ENCODE measurements at regions not wholly inside any gene's neighbourhood (a gene's known extent, or its start where the extent isn't known, plus 50 kb on each side); places are given as distances from the start of the nearest gene placed in this dataset.

DNA sequence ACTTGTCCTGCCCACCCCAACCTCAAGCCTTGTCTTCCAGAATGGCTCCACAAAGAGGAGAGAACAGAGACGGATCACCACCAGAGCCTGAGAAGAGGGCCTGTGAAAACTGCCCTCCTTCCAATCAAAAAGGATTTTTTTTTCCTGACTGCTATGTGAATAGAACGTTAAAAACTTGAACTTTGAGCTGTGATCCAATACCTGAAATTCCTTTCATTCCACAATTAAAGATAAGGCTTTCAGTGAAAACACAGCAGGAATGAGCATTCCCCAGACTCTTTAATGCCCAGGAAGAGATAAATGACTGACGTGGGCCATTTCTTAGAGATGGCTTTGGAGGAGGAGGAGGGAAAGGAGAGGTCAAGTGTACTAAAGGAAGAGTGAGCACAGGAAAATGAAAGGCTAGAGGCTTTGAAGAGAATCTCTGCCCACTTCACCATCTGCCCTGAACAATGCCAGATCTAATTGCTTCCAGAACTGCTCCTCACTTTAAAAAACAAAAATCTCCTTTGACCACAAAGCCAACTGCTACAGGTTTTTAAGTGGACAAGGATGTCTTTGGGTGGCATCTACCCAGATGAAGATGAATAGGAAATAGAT is 177.9 kb upstream of the MAP3K1 start (continued):
- TF ChIP-seq HMGXB3 (CRISPR knock-in tag; IDR thresholded peaks at IDR 0.05; ENCODE audit: borderline replicate concordance) (peak; percentile 38; the same call in 1 of the 2 replicates), ZNF337 (CRISPR knock-in tag; IDR thresholded peaks at IDR 0.05; ENCODE audit: borderline replicate concordance, low read depth) (peak; percentile 23; the same call in 1 of the 2 replicates), ZNF430 (CRISPR knock-in tag; IDR thresholded peaks at IDR 0.05) (no peak), TEF (CRISPR knock-in tag; IDR thresholded peaks at IDR 0.05) (0 out of 2 replicates have a peak, but pooled peaks have one; percentile 17), ZNF781 (CRISPR knock-in tag; IDR thresholded peaks at IDR 0.05; ENCODE audit: borderline replicate concordance, not compliant biosample characterization) (no peak), ZNF784 (CRISPR knock-in tag; IDR thresholded peaks at IDR 0.05; ENCODE audit: borderline replicate concordance) (no peak), NAIF1 (CRISPR knock-in tag; IDR thresholded peaks at IDR 0.05; ENCODE audit: borderline replicate concordance) (peak; percentile 53; the same call in 1 of the 2 replicates), DNMT3B (CRISPR knock-in tag; conservative IDR thresholded peaks at IDR 0.05) (no peak), NCOR1 (IDR thresholded peaks at IDR 0.05; ENCODE audit: borderline replicate concordance, low read length) (peak; percentile 87; the same call in 1 of the 2 replicates), ZNF615 (CRISPR knock-in tag; IDR thresholded peaks at IDR 0.05; ENCODE audit: borderline replicate concordance) (no peak), FOXK2 (IDR thresholded peaks at IDR 0.05) (no peak), ARID5B (CRISPR knock-in tag; IDR thresholded peaks at IDR 0.05) (peak; percentile 91), ZNF296 (CRISPR knock-in tag; conservative IDR thresholded peaks at IDR 0.05) (no peak), ZBTB1 (CRISPR knock-in tag; IDR thresholded peaks at IDR 0.05; ENCODE audit: borderline replicate concordance) (no peak), ZNF878 (CRISPR knock-in tag; IDR thresholded peaks at IDR 0.05) (no peak), FOSL1 (CRISPR knock-in tag; IDR thresholded peaks at IDR 0.05; ENCODE audit: borderline replicate concordance) (no peak), MBNL3 (CRISPR knock-in tag; conservative IDR thresholded peaks at IDR 0.05) (no peak)
- TF ChIP-seq, protein P1, sequence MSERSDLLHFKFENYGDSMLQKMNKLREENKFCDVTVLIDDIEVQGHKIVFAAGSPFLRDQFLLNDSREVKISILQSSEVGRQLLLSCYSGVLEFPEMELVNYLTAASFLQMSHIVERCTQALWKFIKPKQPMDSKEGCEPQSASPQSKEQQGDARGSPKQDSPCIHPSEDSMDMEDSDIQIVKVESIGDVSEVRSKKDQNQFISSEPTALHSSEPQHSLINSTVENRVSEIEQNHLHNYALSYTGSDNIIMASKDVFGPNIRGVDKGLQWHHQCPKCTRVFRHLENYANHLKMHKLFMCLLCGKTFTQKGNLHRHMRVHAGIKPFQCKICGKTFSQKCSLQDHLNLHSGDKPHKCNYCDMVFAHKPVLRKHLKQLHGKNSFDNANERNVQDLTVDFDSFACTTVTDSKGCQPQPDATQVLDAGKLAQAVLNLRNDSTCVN (CRISPR knock-in tag; IDR thresholded peaks at IDR 0.05; ENCODE audit: borderline replicate concordance): no peak

Data from HepG2 (cell line).